ENCODE measurements at regions not wholly inside any gene's neighbourhood (a gene's known extent, or its start where the extent isn't known, plus 50 kb on each side); places are given as distances from the start of the nearest gene placed in this dataset.

DNA sequence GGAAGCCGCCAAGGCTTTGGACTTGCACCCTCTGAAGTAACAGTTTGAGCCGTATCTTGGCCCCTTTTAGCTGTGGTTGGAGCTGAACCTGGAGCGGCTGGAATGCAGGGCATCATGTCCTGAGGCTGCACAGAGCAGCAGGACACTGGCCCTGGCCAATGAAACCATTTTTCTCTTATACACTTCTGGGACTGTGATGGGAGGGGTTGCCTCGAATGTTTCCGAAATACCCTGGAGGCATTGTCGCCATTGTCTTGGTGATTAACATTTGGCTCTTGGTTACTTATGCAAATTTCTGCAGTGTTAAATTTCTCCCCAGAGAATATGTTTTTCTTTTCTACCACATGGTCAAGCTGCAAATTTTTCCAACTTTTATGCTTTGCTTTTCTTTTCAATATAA is 137.2 kb downstream of the MAGEC1 start:
- TF ChIP-seq, protein P1, sequence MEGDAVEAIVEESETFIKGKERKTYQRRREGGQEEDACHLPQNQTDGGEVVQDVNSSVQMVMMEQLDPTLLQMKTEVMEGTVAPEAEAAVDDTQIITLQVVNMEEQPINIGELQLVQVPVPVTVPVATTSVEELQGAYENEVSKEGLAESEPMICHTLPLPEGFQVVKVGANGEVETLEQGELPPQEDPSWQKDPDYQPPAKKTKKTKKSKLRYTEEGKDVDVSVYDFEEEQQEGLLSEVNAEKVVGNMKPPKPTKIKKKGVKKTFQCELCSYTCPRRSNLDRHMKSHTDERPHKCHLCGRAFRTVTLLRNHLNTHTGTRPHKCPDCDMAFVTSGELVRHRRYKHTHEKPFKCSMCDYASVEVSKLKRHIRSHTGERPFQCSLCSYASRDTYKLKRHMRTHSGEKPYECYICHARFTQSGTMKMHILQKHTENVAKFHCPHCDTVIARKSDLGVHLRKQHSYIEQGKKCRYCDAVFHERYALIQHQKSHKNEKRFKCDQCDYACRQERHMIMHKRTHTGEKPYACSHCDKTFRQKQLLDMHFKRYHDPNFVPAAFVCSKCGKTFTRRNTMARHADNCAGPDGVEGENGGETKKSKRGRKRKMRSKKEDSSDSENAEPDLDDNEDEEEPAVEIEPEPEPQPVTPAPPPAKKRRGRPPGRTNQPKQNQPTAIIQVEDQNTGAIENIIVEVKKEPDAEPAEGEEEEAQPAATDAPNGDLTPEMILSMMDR (IDR thresholded peaks at IDR 0.05): no peak
- TF ChIP-seq POLR2A (IDR thresholded peaks at IDR 0.05): no peak
